ENCODE measurements at regions not wholly inside any gene's neighbourhood (a gene's known extent, or its start where the extent isn't known, plus 50 kb on each side); places are given as distances from the start of the nearest gene placed in this dataset.

GRCh38 chr9:95585824-95586223 lies 69.1 kb upstream of the PTCH1 start:
- 80 to 90% methylated on average over 11 of the region's 11 CpGs for WGBS, 2 donors
- Histone ChIP-seq H3K27ac (ENCODE audit: low read depth in 1 of 2, low read length in 1 of 2) (no peak overlapping the region), H3K4me3 (no peak overlapping the region), H3K27me3 (ENCODE audit: control insufficient read depth in 3 of 3, insufficient read depth in 3 of 3, low read length in 2 of 3) (no peaks in the 10 kb centered on the region), H3K36me3 (ENCODE audit: control insufficient read depth in 4 of 4, insufficient read depth in 4 of 4, low read length in 4 of 4) (no peaks in the 10 kb centered on the region), H3K9me3 (ENCODE audit: control insufficient read depth in 4 of 4, insufficient read depth in 3 of 4, low read length in 3 of 4) (no peaks in the 10 kb centered on the region), H3K9ac (ENCODE audit: insufficient read depth in 1 of 2, low read length in 2 of 2) (no peak overlapping the region), H3K4me1 (ENCODE audit: control insufficient read depth in 5 of 5, insufficient read depth in 5 of 5, low read length in 5 of 5) (peaks cover 0 to 45% (median 0%) of the 10 kb centered on the region in 5 donors)
- peak in 1 of 3 donors; percentile 6 for DNase-seq
- no peak for ATAC-seq (ENCODE audit: insufficient read depth, low FRiP score)
- TF ChIP-seq CTCF (IDR thresholded peaks at IDR 0.05; ENCODE audit: control extremely low read depth, extremely low read depth) = no peak

- H3K36me3 ChIP-seq (ENCODE audit: control insufficient read depth in 4 of 4, insufficient read depth in 4 of 4, low read length in 4 of 4) = no peaks in the 10 kb centered on the region
- H3K27ac ChIP-seq (ENCODE audit: low read depth in 1 of 2, low read length in 1 of 2) = no peak overlapping the region
- no peak for TF ChIP-seq CTCF (IDR thresholded peaks at IDR 0.05; ENCODE audit: control extremely low read depth, extremely low read depth)
- 66 to 68% methylated on average over 10 of the region's 10 CpGs for WGBS, 2 donors
- peaks cover 0 to 2% (median 0%) of the 10 kb centered on the region in 4 donors for H3K9me3 ChIP-seq (ENCODE audit: control insufficient read depth in 4 of 4, insufficient read depth in 3 of 4, low read length in 3 of 4)
- peak overlapping the region in 1 of 2 donors; percentile 47 for H3K9ac ChIP-seq (ENCODE audit: insufficient read depth in 1 of 2, low read length in 2 of 2)
- H3K4me1 ChIP-seq (ENCODE audit: control insufficient read depth in 5 of 5, insufficient read depth in 5 of 5, low read length in 5 of 5) = peaks cover 0 to 42% (median 0%) of the 10 kb centered on the region in 5 donors
- no peaks in the 10 kb centered on the region for H3K27me3 ChIP-seq (ENCODE audit: control insufficient read depth in 3 of 3, insufficient read depth in 3 of 3, low read length in 2 of 3)
- no peak overlapping the region for H3K4me3 ChIP-seq
- DNase-seq = peak; percentile 65 to 70 (median 70)
- ATAC-seq (ENCODE audit: insufficient read depth, low FRiP score) = no peak
Measured at GRCh38 chr9:95584176-95584575, 67.4 kb upstream of the PTCH1 start.

GRCh38 chr9:95581900-95582299 lies 65.1 kb upstream of the PTCH1 start:
- Histone ChIP-seq H3K4me1 (ENCODE audit: control insufficient read depth in 5 of 5, insufficient read depth in 5 of 5, low read length in 5 of 5) (peaks cover 0 to 25% (median 0%) of the 10 kb centered on the region in 5 donors), H3K4me3 (no peak overlapping the region), H3K9me3 (ENCODE audit: control insufficient read depth in 4 of 4, insufficient read depth in 3 of 4, low read length in 3 of 4) (peaks cover 0 to 3% (median under 1%) of the 10 kb centered on the region in 4 donors), H3K27me3 (ENCODE audit: control insufficient read depth in 3 of 3, insufficient read depth in 3 of 3, low read length in 2 of 3) (no peaks in the 10 kb centered on the region), H3K36me3 (ENCODE audit: control insufficient read depth in 4 of 4, insufficient read depth in 4 of 4, low read length in 4 of 4) (no peaks in the 10 kb centered on the region), H3K27ac (ENCODE audit: low read depth in 1 of 2, low read length in 1 of 2) (no peak overlapping the region), H3K9ac (ENCODE audit: insufficient read depth in 1 of 2, low read length in 2 of 2) (no peak overlapping the region)
- no peak for TF ChIP-seq CTCF (IDR thresholded peaks at IDR 0.05; ENCODE audit: control extremely low read depth, extremely low read depth)
- DNase-seq (peak in 1 of 3 donors; percentile 24), ATAC-seq (ENCODE audit: insufficient read depth, low FRiP score) (no peak)
- 80 to 81% methylated on average over 5 of the region's 5 CpGs for WGBS, 2 donors
